ENCODE measurements at regions not wholly inside any gene's neighbourhood (a gene's known extent, or its start where the extent isn't known, plus 50 kb on each side); places are given as distances from the start of the nearest gene placed in this dataset.

DNA sequence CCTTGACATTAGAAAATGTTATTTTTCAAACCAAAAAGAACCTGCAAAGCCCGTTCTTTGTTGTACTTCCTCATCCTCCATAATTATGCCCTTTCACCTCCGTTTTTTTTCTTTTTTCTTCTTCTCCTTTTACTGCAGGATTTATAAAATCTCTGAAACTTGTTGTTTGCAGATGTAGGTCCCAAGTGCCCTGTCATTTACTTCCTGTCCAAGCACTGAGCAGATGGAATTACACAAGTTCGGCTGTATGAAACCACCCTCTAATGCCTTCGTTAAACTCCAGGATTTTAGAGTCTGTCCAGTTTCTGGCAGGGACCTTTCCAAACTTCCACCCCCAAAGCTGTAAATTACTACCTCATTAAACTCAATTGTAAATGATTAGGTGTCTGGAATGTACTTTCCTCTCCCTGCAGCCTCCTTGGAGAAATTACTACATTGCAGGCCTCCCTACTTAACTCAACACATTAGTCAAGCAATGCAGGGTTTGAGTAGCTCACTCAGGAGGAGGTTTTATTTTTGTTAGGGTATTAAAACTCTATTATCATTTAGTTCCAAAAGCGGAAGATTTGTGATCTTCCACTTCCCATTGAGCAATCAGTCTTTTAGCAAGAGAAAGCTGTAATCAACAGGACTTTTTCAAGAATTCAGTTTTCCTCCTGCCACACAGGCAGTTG, 125.6 kb upstream of the LPAR1 start:
- Histone ChIP-seq H3K9me3 (no peaks in the 10 kb centered on the region), H3K4me1 (peaks cover 3% of the 10 kb centered on the region), H3K4me3 (no peak overlapping the region), H3K27me3 (no peaks in the 10 kb centered on the region), H3K36me3 (no peaks in the 10 kb centered on the region), H3K27ac (peak overlapping the region; percentile 55)
- no peak for TF ChIP-seq EP300 (IDR thresholded peaks at IDR 0.05)
- TF ChIP-seq POLR2A (IDR thresholded peaks at IDR 0.05), result no peak
- no peak for TF ChIP-seq POLR2AphosphoS5 (IDR thresholded peaks at IDR 0.05)
- no peak for TF ChIP-seq CTCF (IDR thresholded peaks at IDR 0.05)
- WGBS, result 50% methylated on average over 5 of the region's 5 CpGs
- DNase-seq (ENCODE audit: low spot score in 2 of 2), result no peak

DNA sequence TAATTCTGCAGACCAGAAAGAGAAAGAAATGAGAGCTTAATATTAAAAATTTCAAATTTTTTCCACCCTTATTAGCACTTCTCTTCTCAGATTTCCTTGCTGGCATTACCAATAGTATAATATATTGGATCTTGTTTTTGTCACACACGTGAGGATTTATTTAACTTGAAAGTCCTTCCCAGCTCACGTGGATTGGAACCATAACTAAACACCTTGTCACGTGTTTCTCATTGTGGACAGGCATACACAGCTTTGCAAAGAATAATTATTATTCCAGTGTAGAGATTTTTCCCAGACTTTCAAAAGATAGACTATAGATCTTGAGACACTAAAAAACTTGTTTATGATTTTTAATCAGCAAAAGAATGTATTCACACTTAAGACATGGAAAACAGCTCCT, 123.8 kb upstream of the LPAR1 start:
- 84% methylated on average over 3 of the region's 3 CpGs for WGBS
- TF ChIP-seq EP300 (IDR thresholded peaks at IDR 0.05) (no peak), POLR2A (IDR thresholded peaks at IDR 0.05) (no peak), POLR2AphosphoS5 (IDR thresholded peaks at IDR 0.05) (no peak), CTCF (IDR thresholded peaks at IDR 0.05) (no peak)

DNA sequence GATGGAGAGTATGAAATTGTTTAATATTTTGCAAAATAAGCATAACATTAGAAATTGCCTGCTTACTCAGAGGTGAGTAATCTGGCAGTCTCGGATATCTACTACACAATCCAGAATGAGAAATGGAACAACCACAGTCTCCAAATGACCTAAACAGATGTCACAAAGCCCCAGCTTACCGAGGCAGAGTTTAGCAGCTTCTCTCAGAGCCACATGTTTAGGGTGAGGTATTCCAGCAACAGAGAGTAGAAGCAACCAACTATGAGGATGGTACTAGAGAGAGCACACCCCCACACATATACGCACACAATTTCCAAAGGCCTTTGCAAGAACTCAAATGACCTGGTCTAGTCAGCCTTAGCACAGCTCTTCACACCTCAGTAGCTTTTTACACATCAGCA, 122.7 kb upstream of the LPAR1 start:
- Histone ChIP-seq H3K9me3 (no peaks in the 10 kb centered on the region), H3K36me3 (no peaks in the 10 kb centered on the region), H3K4me1 (peaks cover 3% of the 10 kb centered on the region), H3K4me3 (no peak overlapping the region), H3K27me3 (no peaks in the 10 kb centered on the region), H3K27ac (no peak overlapping the region)
- DNase-seq (ENCODE audit: low spot score in 2 of 2), result no peak
- TF ChIP-seq POLR2AphosphoS5 (IDR thresholded peaks at IDR 0.05), result no peak
- 60% methylated on average over 3 of the region's 3 CpGs for WGBS

More for the DNA sequence above, 123.8 kb upstream of the LPAR1 start:
- no peak for DNase-seq (ENCODE audit: low spot score in 2 of 2)
- Histone ChIP-seq H3K27ac (no peak overlapping the region), H3K36me3 (no peaks in the 10 kb centered on the region), H3K27me3 (no peaks in the 10 kb centered on the region), H3K9me3 (no peaks in the 10 kb centered on the region), H3K4me1 (peaks cover 3% of the 10 kb centered on the region), H3K4me3 (no peak overlapping the region)

- Histone ChIP-seq H3K27me3 (no peaks in the 10 kb centered on the region), H3K27ac (no peak overlapping the region), H3K36me3 (no peaks in the 10 kb centered on the region), H3K4me3 (no peak overlapping the region), H3K4me1 (no peaks in the 10 kb centered on the region), H3K9me3 (no peaks in the 10 kb centered on the region)
- no peak for DNase-seq (ENCODE audit: low spot score in 2 of 2)
- TF ChIP-seq POLR2AphosphoS5 (IDR thresholded peaks at IDR 0.05), result no peak
- no peak for TF ChIP-seq CTCF (IDR thresholded peaks at IDR 0.05)
- no peak for TF ChIP-seq POLR2A (IDR thresholded peaks at IDR 0.05)
- 77% methylated on average over 2 of the region's 2 CpGs for WGBS
These were observed 120.7 kb upstream of the LPAR1 start for GRCh38 chr9:111158999-111159398.

DNA sequence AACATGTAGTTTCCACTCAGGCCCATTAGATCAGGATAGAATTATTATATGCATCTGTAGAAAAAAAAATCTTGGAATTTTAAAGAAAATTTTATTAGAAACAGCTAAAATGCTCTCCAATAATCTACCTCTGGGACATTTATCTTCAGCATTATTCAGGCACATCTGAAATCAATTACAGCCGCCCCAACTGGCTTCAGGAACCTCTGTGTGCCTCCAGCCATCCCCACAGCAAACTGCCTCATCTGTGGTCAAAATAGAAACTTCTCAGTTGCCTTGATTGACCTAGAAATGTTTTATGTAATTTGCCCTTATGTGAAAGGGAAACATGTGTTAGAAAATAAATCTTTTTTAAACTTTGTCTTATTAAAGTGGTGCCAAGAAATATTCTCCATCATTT, 120.1 kb upstream of the LPAR1 start:
- no peak overlapping the region for H3K4me3 ChIP-seq
- TF ChIP-seq POLR2AphosphoS5 (IDR thresholded peaks at IDR 0.05), result no peak
- no peak for TF ChIP-seq EP300 (IDR thresholded peaks at IDR 0.05)
- TF ChIP-seq POLR2A (IDR thresholded peaks at IDR 0.05), result no peak
- no peak for TF ChIP-seq CTCF (IDR thresholded peaks at IDR 0.05)
- no peak for DNase-seq (ENCODE audit: low spot score in 2 of 2)
- WGBS, result 65% methylated on average over 1 of the region's 1 CpG
- no peaks in the 10 kb centered on the region for H3K9me3 ChIP-seq
- no peaks in the 10 kb centered on the region for H3K36me3 ChIP-seq
- no peaks in the 10 kb centered on the region for H3K27me3 ChIP-seq
- no peak overlapping the region for H3K27ac ChIP-seq
- H3K4me1 ChIP-seq, result no peaks in the 10 kb centered on the region

GRCh38 chr9:111154081-111154562, 115.9 kb upstream of the LPAR1 start:
- TF ChIP-seq EP300 (IDR thresholded peaks at IDR 0.05) (no peak), POLR2A (IDR thresholded peaks at IDR 0.05) (no peak), POLR2AphosphoS5 (IDR thresholded peaks at IDR 0.05) (no peak), CTCF (IDR thresholded peaks at IDR 0.05) (no peak)
- H3K27ac ChIP-seq, result no peak overlapping the region
- no peaks in the 10 kb centered on the region for H3K27me3 ChIP-seq
- H3K4me1 ChIP-seq, result peaks cover 2% of the 10 kb centered on the region
- H3K4me3 ChIP-seq, result no peak overlapping the region
- no peaks in the 10 kb centered on the region for H3K9me3 ChIP-seq
- 73% methylated on average over 1 of the region's 1 CpG for WGBS
- H3K36me3 ChIP-seq, result no peaks in the 10 kb centered on the region
- no peak for DNase-seq (ENCODE audit: low spot score in 2 of 2)

Data from suprapubic skin (tissue), 4 donors.